CD4-positive, alpha-beta T cell (primary cell): ENCODE measurements at regions not wholly inside any gene's neighbourhood (a gene's known extent, or its start where the extent isn't known, plus 50 kb on each side); places are given as distances from the start of the nearest gene placed in this dataset.

Experiments
- ATAC-seq: fragments of 200-7000 bp; cut with Tn5 transposase; one replicate; pipeline ENCODE4 v1.10.0; 2022; ENCODE audit warnings: mild to moderate bottlenecking; ENCODE audit not compliant: poor library complexity
- CTCF ChIA-PET: fragments of 350-600 bp; sonication (Branson Sonifier 250); formaldehyde crosslinking; loops from one replicate; lab custom pipeline; 2021; ENCODE audit warnings: antibody characterized with exemption, inconsistent platforms; lab: Charles Lee
- POLR2A ChIA-PET: fragments of 350-600 bp; sonication (Branson Sonifier 250); formaldehyde crosslinking; loops from one replicate; lab custom pipeline; 2021; ENCODE audit warnings: antibody characterized with exemption, inconsistent platforms; lab: Charles Lee
- DNase-seq, 14 experiments: peaks; one replicate each; pipeline ENCODE4 v3.0.0-alpha.2; 2013 to 2020; ENCODE audit warnings: mixed read lengths in 2 of 14
- H3K27ac ChIP-seq, 2 donors: one replicate each; pipeline versions ENCODE4 v1.5.1 to v1.7.0; 2013; ENCODE audit warnings: low read length in 2 of 2, low read depth in 1 of 2, mild to moderate bottlenecking in 1 of 2
- H3K27me3 ChIP-seq, 2 experiments: 1 replicate in 1 of 2; 2 replicates in 1 of 2; pipeline versions ENCODE4 v1.6.1 to v1.7.0; 2013; ENCODE audit warnings: low read length in 2 of 2, control low read depth in 1 of 2, mild to moderate bottlenecking in 1 of 2, moderate library complexity in 1 of 2; ENCODE audit not compliant: insufficient read depth in 2 of 2, control insufficient read depth in 1 of 2
- H3K36me3 ChIP-seq: one replicate; pipeline ENCODE4 v1.6.1; 2013; ENCODE audit warnings: low read length, control low read depth; ENCODE audit not compliant: insufficient read depth
- H3K4me1 ChIP-seq: one replicate; pipeline ENCODE4 v1.6.1; 2013; ENCODE audit warnings: low read length, control low read depth; ENCODE audit not compliant: insufficient read depth
- H3K4me3 ChIP-seq: one replicate; pipeline ENCODE4 v1.5.1; 2013; ENCODE audit warnings: mild to moderate bottlenecking, low read length, moderate library complexity
- H3K9me3 ChIP-seq, 2 experiments: 1 replicate in 1 of 2; 2 replicates in 1 of 2; pipeline versions ENCODE4 v1.6.1 to v1.7.0; 2013; ENCODE audit warnings: low read length in 2 of 2, mild to moderate bottlenecking in 2 of 2, control low read depth in 1 of 2, moderate library complexity in 1 of 2; ENCODE audit not compliant: control insufficient read depth in 1 of 2, insufficient read depth in 1 of 2
- H3K27ac Mint-ChIP-seq: one replicate; pipeline ENCODE4 v1.8.0; 2020; ENCODE audit warnings: mixed read lengths
- H3K27me3 Mint-ChIP-seq: one replicate; pipeline ENCODE4 v1.8.0; 2021; ENCODE audit warnings: mixed read lengths
- H3K36me3 Mint-ChIP-seq: one replicate; pipeline ENCODE4 v1.8.0; 2021; ENCODE audit warnings: low read depth, mixed read lengths
- H3K4me1 Mint-ChIP-seq: one replicate; pipeline ENCODE4 v1.8.0; 2021; ENCODE audit warnings: low read depth, mixed read lengths
- H3K4me3 Mint-ChIP-seq: one replicate; pipeline ENCODE4 v1.8.0; 2020; ENCODE audit warnings: mild to moderate bottlenecking, mixed read lengths
- H3K9me3 Mint-ChIP-seq: one replicate; pipeline ENCODE4 v1.8.0; 2020; ENCODE audit warnings: mixed read lengths
- CTCF ChIP-seq: fragments of 200-600 bp; IDR thresholded peaks from one replicate; pipeline ENCODE4 v1.8.0; 2022; ENCODE audit warnings: antibody characterized with exemption, mild to moderate bottlenecking
- intact Hi-C, 2 experiments: fragments of 100-400 bp; cut with DNase I in 1 of 2; cut with micrococcal nuclease in 1 of 2; formaldehyde crosslinking; loops; one replicate each; pipeline versions ENCODE4 v1.15.1 to v1.9.0; 2023 to 2025; cut with DNase I, micrococcal nuclease

- H3K27ac Mint-ChIP-seq, result no peak overlapping the region
- H3K9me3 Mint-ChIP-seq, result no peaks in the 10 kb centered on the region
- no peak overlapping the region for H3K4me3 ChIP-seq
- H3K36me3 ChIP-seq, result no peaks in the 10 kb centered on the region
- intact Hi-C loops, result no loop called here
- no peak overlapping the region for H3K27ac ChIP-seq
- H3K4me1 Mint-ChIP-seq, result no peaks in the 10 kb centered on the region
- H3K4me1 ChIP-seq, result no peaks in the 10 kb centered on the region
- ATAC-seq (no peak), DNase-seq (no peak)
- no peaks in the 10 kb centered on the region for H3K36me3 Mint-ChIP-seq
- H3K4me3 Mint-ChIP-seq, result no peak overlapping the region
- H3K27me3 ChIP-seq, result no peaks in the 10 kb centered on the region
- H3K27me3 Mint-ChIP-seq, result peaks cover 19% of the 10 kb centered on the region
- no peaks in the 10 kb centered on the region for H3K9me3 ChIP-seq
- ChIA-PET POLR2A (no interaction called here), CTCF (interaction anchor here (1.2 kb wide), 1 partner anchor 14 kb away, joined by 4 read pairs; no protein-coding TSS in a partner anchor)
- TF ChIP-seq CTCF, result no peak
Measured at GRCh38 chr5:35373249-35373648, 143.0 kb upstream of the PRLR start.

GRCh38 chr5:35372482-35372881 is 142.2 kb upstream of the PRLR start:
- Mint-ChIP-seq H3K9me3 (no peaks in the 10 kb centered on the region), H3K36me3 (no peaks in the 10 kb centered on the region), H3K4me3 (no peak overlapping the region), H3K27ac (no peak overlapping the region), H3K27me3 (peaks cover 14% of the 10 kb centered on the region), H3K4me1 (no peaks in the 10 kb centered on the region)
- no peak overlapping the region for H3K27ac ChIP-seq
- DNase-seq, result no peak
- intact Hi-C loops, result no loop called here
- H3K4me1 ChIP-seq, result no peaks in the 10 kb centered on the region
- H3K36me3 ChIP-seq, result no peaks in the 10 kb centered on the region
- no peaks in the 10 kb centered on the region for H3K9me3 ChIP-seq
- ChIA-PET CTCF (interaction anchor here (1.2 kb wide), 1 partner anchor 15 kb away, joined by 4 read pairs; no protein-coding TSS in a partner anchor), POLR2A (interaction anchor here (0.7 kb wide), 1 partner anchor 97 kb away, joined by 4 read pairs; no protein-coding TSS in a partner anchor)
- ATAC-seq, result no peak
- no peak for TF ChIP-seq CTCF
- H3K4me3 ChIP-seq, result no peak overlapping the region
- no peaks in the 10 kb centered on the region for H3K27me3 ChIP-seq

GRCh38 chr5:35371951-35372426 is 141.7 kb upstream of the PRLR start:
- no peak overlapping the region for H3K27ac ChIP-seq
- ChIA-PET POLR2A (interaction anchor here (0.7 to 0.8 kb wide), 2 partner anchors 8 to 97 kb away, joined by 3 to 4 read pairs; no protein-coding TSS in a partner anchor), CTCF (no interaction called here)
- H3K36me3 ChIP-seq, result no peaks in the 10 kb centered on the region
- Mint-ChIP-seq H3K27ac (no peak overlapping the region), H3K9me3 (no peaks in the 10 kb centered on the region), H3K4me3 (no peak overlapping the region), H3K36me3 (no peaks in the 10 kb centered on the region), H3K27me3 (peaks cover 11% of the 10 kb centered on the region), H3K4me1 (no peaks in the 10 kb centered on the region)
- TF ChIP-seq CTCF, result no peak
- no peak for ATAC-seq
- no peak for DNase-seq
- no peaks in the 10 kb centered on the region for H3K4me1 ChIP-seq
- no peaks in the 10 kb centered on the region for H3K27me3 ChIP-seq
- intact Hi-C loops, result no loop called here
- no peak overlapping the region for H3K4me3 ChIP-seq
- H3K9me3 ChIP-seq, result no peaks in the 10 kb centered on the region
